Endothelial cell of umbilical vein (primary cell): ENCODE measurements at regions not wholly inside any gene's neighbourhood (a gene's known extent, or its start where the extent isn't known, plus 50 kb on each side); places are given as distances from the start of the nearest gene placed in this dataset.

Source experiments
- EZH2 ChIP-seq: IDR thresholded peaks from 2 replicates; pipeline ENCODE4 v1.6.1; 2012; ENCODE audit warnings: borderline replicate concordance, low read depth, mild to moderate bottlenecking, moderate library complexity, low read length, inconsistent platforms; ENCODE audit not compliant: severe bottlenecking
- FOS ChIP-seq: IDR thresholded peaks from 2 replicates; pipeline ENCODE4 v1.6.1; 2011; ENCODE audit warnings: mild to moderate bottlenecking, low read length, moderate library complexity, borderline replicate concordance; ENCODE audit not compliant: insufficient read depth
- GATA2 ChIP-seq: IDR thresholded peaks from 2 replicates; pipeline ENCODE4 v1.7.0; 2011; ENCODE audit warnings: low read depth, mild to moderate bottlenecking, moderate library complexity, mixed read lengths, low read length; ENCODE audit not compliant: insufficient read length, insufficient read depth
- JUN ChIP-seq: IDR thresholded peaks from 2 replicates; pipeline ENCODE4 v1.6.1; 2011; ENCODE audit warnings: borderline replicate concordance, low read depth; ENCODE audit not compliant: insufficient read length, insufficient read depth
- MYC ChIP-seq: IDR thresholded peaks from one replicate; pipeline ENCODE4 v1.6.1; 2011; ENCODE audit warnings: mild to moderate bottlenecking, low read depth, low read length
- POLR2A ChIP-seq: IDR thresholded peaks from 2 replicates; pipeline ENCODE4 v1.6.1; 2012; ENCODE audit warnings: low read depth, mild to moderate bottlenecking, control low read depth, low read length
- POLR2AphosphoS5 ChIP-seq: IDR thresholded peaks from 2 replicates; pipeline ENCODE4 v1.6.1; 2012; ENCODE audit warnings: low read depth, mild to moderate bottlenecking, control low read depth, low read length, moderate library complexity; ENCODE audit not compliant: insufficient read depth
- TF ChIP-seq, protein P1 (sequence below), 2 donors: IDR thresholded peaks; 1 replicate in 1 of 2; 2 replicates in 1 of 2; pipeline ENCODE4 v1.5.1; 2011; ENCODE audit warnings: low read length in 2 of 2, mild to moderate bottlenecking in 2 of 2, moderate library complexity in 2 of 2, control low read depth in 1 of 2, inconsistent platforms in 1 of 2, low read depth in 1 of 2; ENCODE audit not compliant: insufficient read depth in 1 of 2; ENCODE audit errors: extremely low read depth in 1 of 2
- TF ChIP-seq, protein P2 (sequence below): IDR thresholded peaks from 2 replicates; pipeline ENCODE4 v1.6.1; 2011; ENCODE audit not compliant: insufficient read depth, insufficient read length

DNA sequence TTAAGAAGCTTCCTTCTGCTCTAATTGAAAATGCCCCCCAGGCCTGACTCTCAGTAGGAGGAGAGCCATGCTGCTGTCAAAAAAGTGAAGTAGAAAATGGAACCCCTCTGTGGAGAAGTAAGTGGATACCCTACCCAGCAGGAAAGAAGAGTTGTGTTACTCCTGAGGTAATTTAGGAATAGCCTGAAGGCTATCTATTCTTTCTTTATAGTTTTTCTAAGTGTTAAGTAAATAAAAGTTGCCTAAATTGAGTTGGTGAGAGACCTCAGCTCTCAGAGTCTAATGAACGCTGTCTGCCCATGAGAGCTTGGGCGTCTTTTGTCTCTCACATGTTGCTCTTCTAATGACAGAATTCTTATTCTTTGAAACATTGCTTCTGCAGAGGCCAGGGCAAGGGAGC is 116.2 kb downstream of the NSUN3 start:
- TF ChIP-seq, protein P1, sequence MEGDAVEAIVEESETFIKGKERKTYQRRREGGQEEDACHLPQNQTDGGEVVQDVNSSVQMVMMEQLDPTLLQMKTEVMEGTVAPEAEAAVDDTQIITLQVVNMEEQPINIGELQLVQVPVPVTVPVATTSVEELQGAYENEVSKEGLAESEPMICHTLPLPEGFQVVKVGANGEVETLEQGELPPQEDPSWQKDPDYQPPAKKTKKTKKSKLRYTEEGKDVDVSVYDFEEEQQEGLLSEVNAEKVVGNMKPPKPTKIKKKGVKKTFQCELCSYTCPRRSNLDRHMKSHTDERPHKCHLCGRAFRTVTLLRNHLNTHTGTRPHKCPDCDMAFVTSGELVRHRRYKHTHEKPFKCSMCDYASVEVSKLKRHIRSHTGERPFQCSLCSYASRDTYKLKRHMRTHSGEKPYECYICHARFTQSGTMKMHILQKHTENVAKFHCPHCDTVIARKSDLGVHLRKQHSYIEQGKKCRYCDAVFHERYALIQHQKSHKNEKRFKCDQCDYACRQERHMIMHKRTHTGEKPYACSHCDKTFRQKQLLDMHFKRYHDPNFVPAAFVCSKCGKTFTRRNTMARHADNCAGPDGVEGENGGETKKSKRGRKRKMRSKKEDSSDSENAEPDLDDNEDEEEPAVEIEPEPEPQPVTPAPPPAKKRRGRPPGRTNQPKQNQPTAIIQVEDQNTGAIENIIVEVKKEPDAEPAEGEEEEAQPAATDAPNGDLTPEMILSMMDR (IDR thresholded peaks at IDR 0.05; ENCODE audit: extremely low read depth in 1 of 2, insufficient read depth in 1 of 2, low read depth in 1 of 2, low read length in 2 of 2) = no peak
- TF ChIP-seq, protein P2, sequence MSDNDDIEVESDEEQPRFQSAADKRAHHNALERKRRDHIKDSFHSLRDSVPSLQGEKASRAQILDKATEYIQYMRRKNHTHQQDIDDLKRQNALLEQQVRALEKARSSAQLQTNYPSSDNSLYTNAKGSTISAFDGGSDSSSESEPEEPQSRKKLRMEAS = no peak
- TF ChIP-seq POLR2A (no peak), EZH2 (no peak), FOS (no peak), POLR2AphosphoS5 (no peak), JUN (no peak), GATA2 (no peak), MYC (no peak)
